GM13977 (cell line): ENCODE measurements at regions not wholly inside any gene's neighbourhood (a gene's known extent, or its start where the extent isn't known, plus 50 kb on each side); places are given as distances from the start of the nearest gene placed in this dataset.

ENCODE experiments used
- DNase-seq: peaks from one replicate; pipeline ENCODE4 v3.0.0; 2012; ENCODE audit warnings: low spot score
- CTCF ChIP-seq: IDR thresholded peaks from 2 replicates; pipeline ENCODE4 v1.5.1; 2012; ENCODE audit warnings: mild to moderate bottlenecking, control low read depth; ENCODE audit not compliant: insufficient read depth; ENCODE audit errors: extremely low read depth, missing control alignments
- in situ Hi-C: fragments of 300-500 bp; cut with MboI; formaldehyde crosslinking; loops from one replicate; pipeline ENCODE4 v1.12.0; 2022; ENCODE audit warnings: low sequenced_read_pairs, low pct_unique_long_range_greater_than_20kb, mixed read lengths, inconsistent platforms; ENCODE audit not compliant: unreplicated experiment

- in situ Hi-C loops, result no loop called here
Observed at GRCh38 chr6:145068577-145068976, 666.7 kb downstream of the EPM2A start.

GRCh38 chr6:145069966-145070365, 665.4 kb downstream of the EPM2A start:
- no peak for DNase-seq
- in situ Hi-C loops, result no loop called here
- TF ChIP-seq CTCF, result no peak

More at GRCh38 chr6:145068577-145068976, 666.7 kb downstream of the EPM2A start:
- no peak for TF ChIP-seq CTCF
- DNase-seq, result no peak

GRCh38 chr6:145070791-145071190, 664.5 kb downstream of the EPM2A start:
- no peak for DNase-seq
- in situ Hi-C loops, result no loop called here
- TF ChIP-seq CTCF, result no peak

GRCh38 chr6:145071836-145072235, 663.5 kb downstream of the EPM2A start:
- in situ Hi-C loops, result no loop called here
- no peak for TF ChIP-seq CTCF
- DNase-seq, result no peak

GRCh38 chr6:145073811-145074210, 661.5 kb downstream of the EPM2A start:
- no peak for TF ChIP-seq CTCF
- DNase-seq, result no peak
- in situ Hi-C loops, result no loop called here

GRCh38 chr6:145074805-145075204, 660.5 kb downstream of the EPM2A start:
- TF ChIP-seq CTCF, result no peak
- in situ Hi-C loops, result no loop called here
- DNase-seq, result no peak

GRCh38 chr6:145075425-145075824, 659.9 kb downstream of the EPM2A start:
- no peak for DNase-seq
- in situ Hi-C loops, result no loop called here
- no peak for TF ChIP-seq CTCF
